ENCODE measurements at regions not wholly inside any gene's neighbourhood (a gene's known extent, or its start where the extent isn't known, plus 50 kb on each side); places are given as distances from the start of the nearest gene placed in this dataset.
"Not testable (repeated sequence)": the region's sequence is repeated elsewhere in the genome, so short reads cannot be mapped to it uniquely, and the experiment has no call there.

GRCh38 chr2:100703213-100703612, 116.7 kb upstream of the NPAS2 start:
- peak; percentile 73 for DNase-seq (ENCODE audit: low spot score)

DNA sequence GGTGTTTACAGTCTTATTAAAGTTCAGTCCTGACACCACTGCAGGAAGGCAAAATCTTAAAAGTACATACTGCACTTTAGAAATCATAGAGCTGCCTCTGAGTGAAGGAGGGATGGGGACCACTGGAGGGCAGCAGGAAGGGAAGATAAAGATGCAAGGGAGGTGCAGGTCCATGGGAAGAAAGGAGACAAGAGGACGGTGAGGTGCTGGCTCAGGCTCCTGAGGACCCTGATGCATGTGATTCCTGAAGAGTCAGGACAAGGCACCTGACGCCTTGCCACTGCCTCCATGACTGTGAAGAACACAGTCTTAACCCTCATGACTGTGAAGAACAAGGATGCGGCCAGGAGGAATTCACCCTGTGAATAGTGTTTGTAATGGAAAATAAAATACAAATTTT, 116.2 kb upstream of the NPAS2 start:
- no peak for DNase-seq (ENCODE audit: low spot score)

DNA sequence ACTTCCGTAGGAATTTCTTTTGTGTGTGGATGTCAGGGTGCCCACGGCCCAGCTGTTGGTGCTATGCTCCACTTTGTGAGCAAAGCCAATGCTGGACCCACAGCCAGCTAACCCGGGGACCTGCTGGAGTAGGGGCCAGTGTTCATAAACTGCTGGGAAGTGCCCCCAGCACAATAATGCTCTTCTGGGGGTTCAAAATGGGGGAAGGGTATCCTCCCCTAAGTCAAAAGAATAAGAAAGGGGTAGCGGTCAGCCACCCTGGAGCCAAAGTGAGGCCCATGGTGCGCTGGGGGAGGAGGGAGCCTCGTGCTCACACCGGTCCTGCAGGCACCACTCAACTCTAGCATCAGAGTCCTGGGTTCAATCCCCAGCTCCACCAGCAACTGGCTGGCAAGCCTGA, 115.8 kb upstream of the NPAS2 start:
- no peak for DNase-seq (ENCODE audit: low spot score)

GRCh38 chr2:100704711-100705110, 115.2 kb upstream of the NPAS2 start:
- DNase-seq (ENCODE audit: low spot score) = no peak

DNA sequence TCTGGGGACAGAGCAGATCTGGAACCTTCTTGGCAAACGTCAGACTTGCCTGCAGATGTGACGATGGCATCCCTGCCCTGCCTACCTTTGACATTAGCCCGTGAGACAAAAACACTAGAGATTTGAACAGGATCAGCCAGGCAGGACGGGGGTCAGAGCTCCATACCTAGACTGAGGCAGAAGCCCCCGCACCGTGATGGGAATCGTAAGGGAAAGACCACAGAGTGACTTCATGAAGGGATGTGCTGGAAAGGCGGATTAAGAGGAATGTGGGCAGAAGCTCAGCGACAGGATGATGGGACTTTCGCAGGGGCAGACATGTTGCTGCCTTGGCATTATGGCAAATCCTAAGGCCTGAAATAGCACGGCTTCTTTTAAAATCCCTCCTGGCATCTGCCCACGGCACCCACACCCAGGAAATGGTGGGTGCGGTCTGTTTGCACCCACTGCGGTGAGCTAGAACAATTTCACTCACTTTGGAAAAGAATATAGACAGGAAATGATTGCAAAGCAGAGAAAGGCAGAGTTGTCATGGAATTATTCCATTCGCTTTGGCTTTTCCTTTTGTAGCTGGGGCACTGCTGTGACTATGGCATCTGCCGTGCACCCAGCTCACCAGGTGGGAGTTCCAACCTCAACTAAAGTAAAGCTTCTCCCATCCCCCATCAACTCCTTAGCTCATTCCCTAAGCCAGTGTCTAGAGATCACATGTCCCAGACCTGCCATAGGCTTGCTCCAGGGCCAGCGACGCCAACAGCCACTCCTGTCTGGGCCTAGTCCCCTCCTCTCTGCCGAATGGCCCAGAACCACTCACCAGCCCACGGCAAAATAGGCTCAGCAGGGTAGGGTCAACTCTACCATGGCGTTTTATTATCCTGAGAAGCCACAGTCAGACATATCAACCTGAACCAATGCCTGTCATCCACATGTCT, 112.7 kb upstream of the NPAS2 start:
- no peak for DNase-seq (ENCODE audit: low spot score)

DNA sequence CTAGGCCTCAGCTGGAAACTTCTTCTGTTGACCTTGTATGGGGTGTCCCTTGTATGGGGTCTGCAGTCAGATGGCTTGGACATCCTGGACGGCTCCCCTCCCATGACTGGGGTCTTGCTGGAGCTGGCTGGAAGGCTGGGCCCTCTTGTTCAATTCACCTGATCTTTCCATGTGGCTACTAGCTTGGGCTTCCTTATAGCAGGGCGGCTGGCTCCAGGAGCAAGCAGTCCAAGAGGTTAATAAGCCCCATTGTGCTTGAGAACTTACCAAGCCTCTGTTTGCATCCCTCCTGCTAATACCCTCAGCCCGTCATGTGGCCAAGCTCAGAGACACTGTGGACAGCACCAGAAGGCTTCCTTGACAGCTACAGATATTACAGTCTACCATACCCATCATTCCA, 111.6 kb upstream of the NPAS2 start:
- no peak for DNase-seq (ENCODE audit: low spot score)

DNA sequence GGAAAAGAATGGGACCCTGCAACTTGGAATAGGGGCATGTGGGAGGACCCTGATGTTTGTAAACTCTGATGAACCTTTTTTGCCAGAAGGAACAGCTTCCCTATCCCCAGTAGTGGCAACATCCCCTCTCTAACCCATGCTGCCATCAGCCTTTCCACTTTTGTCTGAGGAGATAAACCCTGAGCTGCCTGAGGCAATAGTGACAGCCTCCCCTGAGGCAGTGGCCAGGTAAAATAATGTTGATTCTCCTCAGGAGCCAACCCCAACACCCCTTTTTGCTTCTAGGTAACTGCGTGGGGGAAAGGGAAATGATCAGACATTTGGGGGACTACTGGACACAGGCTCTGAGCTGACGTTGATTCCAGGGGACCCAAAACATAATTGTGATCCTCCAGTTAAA, 106.8 kb upstream of the NPAS2 start:
- no peak for DNase-seq (ENCODE audit: low spot score)

DNA sequence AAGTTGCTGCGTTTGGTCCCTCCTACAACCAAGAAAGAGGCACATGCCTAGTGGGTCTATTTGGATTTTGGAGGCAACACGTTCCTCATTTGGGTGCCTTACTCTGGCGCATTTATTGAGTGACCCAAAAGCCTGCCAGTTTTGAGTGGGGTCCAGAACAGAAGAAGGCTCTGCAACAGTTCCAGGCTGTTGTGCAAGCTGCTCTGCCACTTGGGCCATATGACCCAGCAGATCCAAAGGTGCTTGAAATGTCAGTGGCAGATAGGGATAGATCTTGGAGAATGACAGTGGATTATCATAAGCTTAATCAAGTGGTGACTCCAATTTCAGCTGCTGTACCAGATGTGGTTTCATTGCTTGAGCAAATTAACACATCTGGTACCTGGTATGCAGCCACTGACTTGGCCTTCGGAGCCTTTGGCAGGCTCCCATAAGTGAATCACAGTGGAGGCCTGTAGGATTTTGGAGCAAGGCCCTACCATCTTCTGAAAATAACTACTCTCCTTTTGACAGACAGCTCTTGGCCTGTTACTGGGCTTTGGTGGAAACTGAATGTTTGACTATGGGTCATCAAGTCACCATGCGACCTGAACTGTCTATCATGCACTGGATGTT, 105.4 kb upstream of the NPAS2 start:
- not testable (repeated sequence) for DNase-seq (ENCODE audit: low spot score)

GRCh38 chr2:100715861-100716260, 104.1 kb upstream of the NPAS2 start:
- not testable (repeated sequence) for DNase-seq (ENCODE audit: low spot score)

- DNase-seq (ENCODE audit: low spot score) = no peak
Measured at GRCh38 chr2:100716581-100716980, 103.4 kb upstream of the NPAS2 start.

- DNase-seq (ENCODE audit: low spot score) = no peak
Measured at GRCh38 chr2:100718065-100718629, 101.8 kb upstream of the NPAS2 start.

- DNase-seq (ENCODE audit: low spot score) = no peak
Measured at GRCh38 chr2:100720445-100720844, 99.5 kb upstream of the NPAS2 start.

GRCh38 chr2:100721693-100722092, 98.2 kb upstream of the NPAS2 start:
- no peak for DNase-seq (ENCODE audit: low spot score)

- no peak for DNase-seq (ENCODE audit: low spot score)
Measured at GRCh38 chr2:100722125-100722524, 97.8 kb upstream of the NPAS2 start.

DNA sequence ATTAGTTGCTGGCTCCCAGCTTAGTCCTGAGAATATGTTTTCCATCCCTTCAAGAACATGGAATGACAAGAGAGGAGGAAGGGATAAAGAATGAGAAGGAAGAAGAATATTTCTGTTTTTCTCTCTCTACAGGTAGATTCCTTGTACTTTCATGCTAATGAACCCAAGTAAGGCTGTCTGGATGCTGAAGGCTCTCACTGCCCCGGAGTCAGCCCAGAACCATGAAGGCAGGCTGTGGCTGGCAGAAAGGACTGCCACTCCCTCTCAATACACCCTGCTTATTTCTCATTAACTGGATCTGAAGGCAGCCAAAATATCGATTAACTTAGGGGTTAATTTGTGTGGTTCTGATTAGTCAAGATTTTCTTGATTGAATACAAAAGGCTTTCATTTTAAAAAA, 93.1 kb upstream of the NPAS2 start:
- DNase-seq (ENCODE audit: low spot score) = no peak

DNA sequence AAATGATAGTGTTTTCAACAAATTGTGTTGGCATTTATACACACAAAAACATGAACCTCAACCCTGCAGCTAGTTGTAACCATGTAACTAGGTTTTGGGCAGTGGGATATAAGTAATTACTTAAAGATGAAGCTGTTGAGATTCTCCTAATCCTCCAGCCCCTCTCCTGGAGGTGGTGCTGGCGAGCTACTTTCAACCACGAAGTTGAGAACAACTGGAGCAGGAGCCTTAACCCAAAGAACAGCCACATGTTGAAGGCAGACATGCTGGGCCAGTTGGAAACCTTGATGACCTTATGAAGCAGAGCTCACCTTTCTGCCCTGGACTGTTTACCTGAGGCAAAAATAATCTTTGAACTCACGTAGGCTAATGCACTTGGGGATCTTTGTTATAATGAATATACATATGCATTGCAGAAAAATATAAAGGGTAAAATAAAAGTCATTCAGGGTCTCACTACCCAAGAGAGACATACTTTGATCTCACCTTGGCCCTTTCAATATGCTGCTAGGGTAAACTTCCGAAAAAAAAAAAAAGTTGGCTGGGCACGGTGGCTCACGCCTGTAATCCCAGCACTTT, 89.6 kb upstream of the NPAS2 start:
- peak; percentile 74 for DNase-seq (ENCODE audit: low spot score)

DNA sequence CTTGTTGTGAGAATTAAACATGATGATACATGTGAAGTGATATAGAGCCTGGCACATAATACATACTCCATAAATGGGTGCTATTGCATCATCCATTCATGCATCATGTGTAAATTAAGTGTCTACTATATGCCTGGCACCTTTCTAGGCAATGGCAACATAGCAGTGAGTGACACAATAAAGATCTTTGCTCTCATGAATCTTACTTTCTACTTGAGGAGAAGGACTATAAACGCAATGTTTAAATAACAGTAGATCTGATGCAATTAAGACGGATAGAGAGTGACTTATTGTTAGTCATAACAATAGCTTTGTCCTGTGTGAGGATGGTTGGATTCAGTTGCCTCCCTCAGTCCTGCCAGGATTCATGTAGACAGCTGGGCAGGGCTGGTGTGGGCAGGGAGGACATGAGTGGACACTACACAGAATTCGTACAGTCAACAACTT, 88.4 kb upstream of the NPAS2 start:
- peak; percentile 66 for DNase-seq (ENCODE audit: low spot score)

DNA sequence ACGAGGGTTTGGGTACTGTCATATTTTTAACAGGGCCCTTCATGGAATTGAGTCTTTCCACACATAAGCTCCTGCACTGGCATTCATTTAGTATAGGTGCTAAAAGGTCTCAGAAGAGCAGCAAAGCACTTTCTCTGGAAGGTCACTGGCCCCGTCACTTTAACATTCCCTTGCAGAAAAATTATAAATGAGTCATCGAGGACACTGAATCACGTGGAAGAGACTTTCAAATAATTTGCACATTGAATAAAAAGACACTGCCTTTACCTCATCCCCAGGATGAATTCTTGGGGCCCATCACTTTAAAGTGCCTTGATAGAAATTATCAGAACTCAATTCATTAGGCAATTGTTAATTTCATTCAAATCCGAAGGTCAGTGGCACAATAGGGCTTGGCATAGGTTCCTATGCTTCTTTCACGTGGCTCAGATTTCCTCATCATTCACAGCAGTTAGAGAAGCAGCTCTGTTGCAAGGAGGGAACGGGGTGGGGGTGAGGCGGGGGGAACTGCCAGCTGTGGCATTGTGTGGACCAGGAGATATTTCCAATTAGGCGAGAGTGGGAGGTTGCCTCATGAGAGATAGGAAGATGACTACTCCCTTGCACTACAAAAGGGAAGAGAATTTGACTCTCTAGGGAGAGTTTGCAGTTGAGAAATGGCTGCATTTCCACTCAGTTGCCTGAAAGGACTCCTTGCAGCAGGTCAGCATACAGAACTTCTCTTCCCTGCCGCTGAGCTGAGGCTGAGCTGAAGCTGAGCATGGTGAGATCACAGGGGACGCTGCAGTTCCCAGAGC, 86.3 kb upstream of the NPAS2 start:
- peak; percentile 84 for DNase-seq (ENCODE audit: low spot score)

DNA sequence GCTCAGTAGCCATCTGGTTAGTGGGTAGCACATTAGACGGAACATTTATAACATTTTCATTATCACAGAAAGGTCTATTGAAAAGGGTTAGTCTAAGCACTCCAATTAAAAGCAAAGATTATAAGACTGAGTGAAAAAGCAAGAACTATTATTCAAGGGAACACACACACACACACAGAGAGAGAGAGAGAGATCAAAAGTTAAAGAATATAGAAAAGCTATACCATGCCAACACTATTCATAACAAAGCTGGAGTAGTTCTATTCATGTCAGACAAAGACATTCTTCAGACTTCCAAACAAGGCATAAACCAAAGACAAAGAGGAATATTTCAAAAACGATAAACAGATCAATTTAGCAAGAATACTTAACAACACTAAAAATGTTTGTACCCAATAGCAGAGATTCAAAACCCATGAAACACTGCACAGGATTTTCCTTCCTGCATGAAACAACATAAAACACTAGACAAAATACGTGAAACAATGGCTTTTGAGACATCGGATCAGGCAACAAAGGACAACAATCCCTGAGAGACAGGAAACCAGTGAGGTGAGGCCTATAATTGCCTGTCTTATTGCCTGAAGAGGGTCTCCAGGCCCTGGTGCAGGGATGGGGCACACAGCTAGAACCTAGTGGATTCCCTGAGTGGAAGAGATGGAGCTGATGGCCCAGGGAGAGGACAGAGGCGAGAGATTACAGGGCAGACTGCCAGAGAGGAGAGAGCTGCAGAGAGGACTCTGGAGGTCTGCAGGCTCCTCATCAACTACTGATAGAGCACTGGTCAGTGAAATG, 83.6 kb upstream of the NPAS2 start:
- no peak for DNase-seq (ENCODE audit: low spot score)

GRCh38 chr2:100739735-100740432, 80.1 kb upstream of the NPAS2 start:
- DNase-seq (ENCODE audit: low spot score) = no peak

Measured in GM03348 (cell line).